ENCODE measurements at regions not wholly inside any gene's neighbourhood (a gene's known extent, or its start where the extent isn't known, plus 50 kb on each side); places are given as distances from the start of the nearest gene placed in this dataset.
A peak's percentile ranks its signal among the peaks of the same experiment; 100 is the strongest.
"Not testable (repeated sequence)": the region's sequence is repeated elsewhere in the genome, so short reads cannot be mapped to it uniquely, and the experiment has no call there.

- not testable (repeated sequence) for DNase-seq
These were observed 126.4 kb downstream of the RBM46 start for GRCh38 chr4:154907345-154908045.

DNA sequence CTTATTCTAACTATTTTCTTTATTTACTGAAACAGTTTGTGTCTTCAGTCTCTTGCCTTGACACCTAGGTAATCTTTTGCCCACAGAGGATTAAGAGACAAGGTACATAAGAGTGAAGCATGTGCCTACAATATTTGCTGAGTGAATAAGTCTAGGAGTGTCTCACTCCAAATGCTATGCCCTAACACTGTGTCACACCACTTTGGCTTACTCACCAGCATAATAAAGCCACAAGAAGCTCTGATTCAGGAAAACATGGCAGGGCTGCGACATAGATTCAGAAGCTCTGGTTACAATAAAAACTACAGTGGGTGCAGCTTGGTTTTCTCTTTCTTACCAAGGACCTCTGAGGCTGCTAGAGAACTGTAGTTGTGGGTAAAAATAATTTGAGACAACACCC is 127.1 kb downstream of the RBM46 start:
- no peak for DNase-seq

DNA sequence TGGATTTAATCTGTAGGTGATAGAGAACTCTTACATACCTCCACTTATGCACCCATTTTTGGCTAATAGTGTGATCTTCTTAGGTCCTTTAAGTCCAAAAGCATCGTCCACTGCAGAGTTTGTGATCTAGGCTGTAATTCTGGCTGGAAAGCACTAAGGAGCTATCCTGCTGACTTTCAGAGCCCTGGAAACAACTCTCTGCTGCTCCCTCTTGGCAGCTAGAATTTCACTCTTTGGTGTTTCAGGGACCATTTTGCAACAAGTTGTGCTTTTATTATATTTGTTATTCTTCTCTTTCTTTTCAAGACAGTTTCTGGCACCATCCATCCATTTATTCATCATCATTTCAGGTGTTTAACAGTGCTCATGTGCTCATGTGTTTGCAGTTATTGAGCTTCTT is 130.0 kb downstream of the RBM46 start:
- no peak for DNase-seq

DNA sequence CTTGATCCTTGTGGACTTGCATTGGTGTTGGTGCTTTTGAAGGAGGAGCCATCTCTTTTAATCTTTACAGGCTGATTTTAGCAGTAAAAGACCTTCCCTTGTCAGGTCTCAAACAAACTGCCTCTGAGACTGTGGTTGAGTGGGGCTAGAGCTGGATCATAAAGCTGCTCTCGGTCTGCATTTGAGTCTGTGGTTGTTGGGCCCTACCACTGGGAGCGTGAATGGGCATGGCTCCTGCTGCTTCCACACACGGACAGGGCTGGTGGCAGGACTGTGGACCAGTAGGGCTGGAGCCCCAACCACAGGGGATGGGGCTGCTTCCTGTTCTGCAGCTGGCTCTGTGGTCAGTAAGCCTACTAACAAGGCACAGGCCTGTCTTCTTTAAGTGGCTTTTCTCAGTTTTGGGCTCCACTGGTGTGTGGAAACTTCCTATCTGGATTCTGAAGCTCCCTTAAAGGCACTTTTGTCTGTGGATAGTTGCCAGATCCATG is 130.6 kb downstream of the RBM46 start:
- no peak for DNase-seq

DNA sequence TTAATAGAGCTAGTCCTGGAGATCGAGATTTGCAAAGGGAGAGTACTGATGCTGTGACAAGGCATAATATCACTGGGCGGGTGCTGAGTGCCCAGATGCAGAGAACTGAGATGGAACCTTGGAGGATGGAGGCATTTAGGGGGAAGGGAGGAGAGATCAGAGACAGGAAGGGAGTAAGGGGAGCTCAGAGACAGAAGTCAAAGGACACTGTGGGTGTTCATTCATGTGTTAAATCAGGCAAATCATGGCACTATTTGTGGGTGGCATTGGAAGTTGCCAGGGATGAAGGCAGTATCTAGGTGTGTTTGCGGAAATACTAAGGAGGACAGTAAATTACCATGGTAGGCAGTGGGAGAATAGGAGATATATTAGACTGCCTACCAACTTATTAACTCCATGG is 135.0 kb downstream of the RBM46 start:
- DNase-seq = no peak

- no peak for DNase-seq
These were observed 146.1 kb downstream of the RBM46 start for GRCh38 chr4:154927126-154927680.

DNA sequence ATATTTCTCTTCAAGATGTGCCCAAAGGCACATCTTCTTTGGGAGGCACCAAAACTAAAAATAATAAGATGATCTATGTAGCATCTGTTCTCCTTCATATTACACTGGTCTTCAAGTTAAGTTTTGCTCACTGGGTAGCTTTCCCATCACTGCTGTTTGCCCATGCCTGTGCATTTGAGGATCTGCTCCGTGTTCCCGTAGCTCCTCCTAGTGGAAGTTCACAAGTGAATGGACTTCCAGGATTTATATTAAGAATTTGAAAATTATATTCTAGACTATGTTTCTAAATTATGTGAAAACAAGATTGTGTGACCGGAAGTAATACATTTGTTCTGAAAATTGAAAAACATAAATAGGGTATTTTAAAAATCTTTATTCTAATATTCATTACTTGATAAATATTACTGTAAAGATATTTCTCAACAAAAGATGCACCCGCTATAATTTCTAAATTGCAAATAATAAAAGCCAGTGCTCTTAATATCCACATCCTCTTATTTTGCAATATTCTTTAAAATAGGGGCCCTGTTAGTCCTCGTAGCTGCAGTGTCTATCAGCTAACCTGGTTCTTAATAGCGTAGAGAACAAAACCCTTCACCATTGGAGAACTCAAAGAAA is 147.7 kb downstream of the RBM46 start:
- no peak for DNase-seq

DNA sequence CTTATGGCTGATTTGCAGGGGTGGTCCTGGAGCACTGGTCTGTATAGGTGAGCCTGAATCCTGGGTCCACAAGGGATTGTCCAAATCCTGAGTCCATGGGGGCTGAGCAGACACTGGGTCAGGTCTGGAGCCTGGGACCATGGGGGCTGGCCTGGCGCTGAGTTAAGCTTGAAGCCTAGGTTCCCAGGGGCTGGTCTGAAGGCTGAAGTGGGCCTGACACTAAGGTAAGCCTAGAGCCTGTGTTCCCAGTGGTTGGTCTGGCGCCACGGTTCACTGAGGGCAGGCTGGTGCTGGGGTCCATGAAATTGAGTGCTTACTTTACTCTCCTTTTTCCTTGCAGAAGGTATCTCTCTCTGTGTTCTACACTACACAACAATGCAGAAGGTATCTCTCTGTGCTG is 155.8 kb downstream of the RBM46 start:
- DNase-seq = no peak

GRCh38 chr4:154939851-154940250 is 158.8 kb downstream of the RBM46 start:
- no peak for DNase-seq

- DNase-seq = no peak
These were observed 161.1 kb downstream of the RBM46 start for GRCh38 chr4:154942176-154942575.

- DNase-seq = no peak
These were observed 163.9 kb downstream of the RBM46 start for GRCh38 chr4:154944996-154945395.

DNA sequence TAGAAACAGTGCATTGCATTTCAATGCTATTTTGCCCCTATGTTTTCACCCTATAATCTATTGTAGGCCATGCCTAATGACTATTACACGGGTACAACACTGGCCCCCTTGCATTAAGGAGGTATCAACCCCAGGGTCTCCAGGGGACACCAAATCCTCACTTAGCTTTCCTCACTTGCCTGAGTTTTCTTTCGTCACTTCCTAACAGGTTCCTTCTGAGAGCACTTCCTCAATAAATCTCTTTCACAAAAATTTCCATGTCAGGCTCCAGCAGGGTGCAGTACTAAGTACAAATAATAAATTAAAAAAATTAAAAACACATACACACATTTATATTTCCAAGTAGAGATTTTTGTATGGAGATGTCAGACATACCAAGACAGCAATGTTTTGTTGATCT is 165.0 kb downstream of the RBM46 start:
- DNase-seq = no peak

GRCh38 chr4:154953691-154954090 is 172.6 kb downstream of the RBM46 start:
- no peak for DNase-seq

GRCh38 chr4:154954117-154954516 is 173.0 kb downstream of the RBM46 start:
- DNase-seq = no peak

GRCh38 chr4:154958121-154958520 is 177.0 kb downstream of the RBM46 start:
- no peak for DNase-seq

GRCh38 chr4:154958621-154959358 is 177.7 kb downstream of the RBM46 start:
- DNase-seq = no peak

GRCh38 chr4:154959756-154960155 is 178.7 kb downstream of the RBM46 start:
- no peak for DNase-seq

- no peak for DNase-seq
These were observed 179.4 kb downstream of the RBM46 start for GRCh38 chr4:154960476-154960875.

DNA sequence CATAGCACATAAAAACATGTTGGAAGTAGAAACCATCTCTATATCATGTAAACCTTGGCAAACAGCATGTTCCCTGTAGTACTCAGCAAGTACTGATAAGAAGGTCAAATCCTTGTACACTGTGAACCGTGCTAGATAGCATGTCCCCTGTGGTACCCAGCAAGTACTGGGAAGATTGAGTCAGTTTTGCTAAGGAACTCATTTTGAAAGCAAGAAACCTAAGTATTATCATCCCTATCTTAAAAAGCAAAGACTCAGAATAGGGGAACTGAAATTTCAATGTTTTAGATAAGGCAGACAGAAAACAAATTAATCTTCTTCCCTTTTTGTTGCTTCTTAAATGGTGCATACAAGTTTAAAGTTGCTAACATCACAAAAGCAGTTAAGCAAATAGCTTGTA is 180.2 kb downstream of the RBM46 start:
- no peak for DNase-seq

- DNase-seq = no peak
These were observed 192.4 kb downstream of the RBM46 start for GRCh38 chr4:154973244-154974035.

DNA sequence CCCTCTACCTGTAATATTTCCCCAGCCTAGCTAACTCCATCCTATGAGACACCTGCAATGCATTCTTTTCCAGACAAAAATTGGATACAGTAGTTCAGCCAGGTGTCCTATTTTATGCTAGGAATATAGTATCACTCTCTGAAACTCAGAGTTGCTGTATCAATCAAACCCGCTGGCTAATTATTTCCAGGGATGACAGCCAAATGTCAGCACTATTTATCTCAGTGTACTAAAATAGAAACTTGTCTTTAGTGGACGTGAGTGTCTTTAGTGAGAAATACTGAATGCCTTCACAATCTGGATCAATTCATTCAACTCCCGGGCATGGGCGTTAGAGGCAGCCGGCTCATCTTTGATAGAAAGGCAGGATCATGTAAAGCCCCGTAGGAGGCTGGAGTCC is 196.2 kb downstream of the RBM46 start:
- no peak for DNase-seq

DNA sequence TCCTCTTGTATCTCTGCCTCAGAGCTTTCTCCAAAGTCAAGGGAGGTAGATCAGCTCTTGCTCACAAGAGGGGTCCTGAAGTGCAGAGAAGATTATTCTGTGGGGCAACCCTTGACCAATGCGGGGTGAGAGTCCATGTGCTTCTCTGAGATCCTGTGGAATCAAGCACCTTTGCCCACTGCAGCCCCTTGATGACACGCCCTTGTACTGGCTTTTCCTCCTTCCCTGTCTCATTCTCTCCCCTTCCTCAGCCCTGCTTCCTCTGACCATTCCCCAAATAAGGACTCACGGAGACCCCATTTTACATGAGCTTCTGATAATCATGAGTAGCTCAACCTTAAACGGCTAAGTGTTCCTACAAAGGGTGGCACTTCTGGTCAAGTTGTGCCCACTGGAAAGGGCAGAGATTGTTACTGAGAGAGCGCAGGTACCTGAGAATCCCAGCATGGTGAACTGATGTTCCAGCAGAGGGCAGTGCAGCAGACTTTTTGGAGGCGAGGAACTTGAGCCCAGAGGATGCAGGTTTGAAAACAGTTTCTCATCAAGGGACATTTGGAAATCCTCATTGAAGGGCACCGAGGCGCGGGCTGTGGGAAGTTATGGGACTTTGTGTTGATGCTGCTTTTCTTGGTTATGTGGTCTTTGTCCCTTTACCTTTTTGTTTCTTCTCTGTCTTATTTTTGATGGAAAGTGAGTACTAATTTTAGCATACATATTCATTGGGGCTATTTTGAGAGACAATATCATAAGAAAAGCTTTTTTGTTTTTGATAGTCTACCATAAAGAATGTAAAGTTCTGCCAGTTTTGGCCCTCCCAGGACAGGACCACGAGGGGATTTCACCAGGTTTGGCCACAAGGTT is 201.3 kb downstream of the RBM46 start:
- DNase-seq = peak; percentile 23 to 30
